ENCODE measurements at regions not wholly inside any gene's neighbourhood (a gene's known extent, or its start where the extent isn't known, plus 50 kb on each side); places are given as distances from the start of the nearest gene placed in this dataset.
"Not testable (repeated sequence)": the region's sequence is repeated elsewhere in the genome, so short reads cannot be mapped to it uniquely, and the experiment has no call there.

GRCh38 chr20:30595698-30596097 is 661.8 kb upstream of the DEFB115 start:
- H3K27me3 ChIP-seq: no peaks in the 10 kb centered on the region
- no peaks in the 10 kb centered on the region for H3K36me3 ChIP-seq
- no peak overlapping the region for H3K27ac ChIP-seq
- peaks cover 0 to 6% of the 10 kb centered on the region in 2 donors for H3K9me3 ChIP-seq
- intact Hi-C loops (cut with DNase I; ENCODE audit: low total_unique reads): no loop called here
- TF ChIP-seq POLR2A (IDR thresholded peaks at IDR 0.05) (no peak), CTCF (IDR thresholded peaks at IDR 0.05) (no peak), POLR2AphosphoS5 (IDR thresholded peaks at IDR 0.05) (no peak)
- no peak overlapping the region for H3K4me3 ChIP-seq
- no peak for DNase-seq (ENCODE audit: low spot score in 2 of 2)
- H3K4me1 ChIP-seq: no peaks in the 10 kb centered on the region

GRCh38 chr20:30597429-30597828 is 660.0 kb upstream of the DEFB115 start:
- H3K4me1 ChIP-seq; H3K27me3 ChIP-seq; H3K9me3 ChIP-seq; H3K4me3 ChIP-seq; H3K36me3 ChIP-seq; DNase-seq (ENCODE audit: low spot score in 2 of 2); H3K27ac ChIP-seq; intact Hi-C loops (cut with DNase I; ENCODE audit: low total_unique reads): not testable (repeated sequence)

GRCh38 chr20:30598460-30599230 is 658.8 kb upstream of the DEFB115 start:
- Histone ChIP-seq H3K27me3 (no peaks in the 10 kb centered on the region), H3K4me1 (no peaks in the 10 kb centered on the region), H3K36me3 (no peaks in the 10 kb centered on the region), H3K27ac (no peak overlapping the region), H3K9me3 (peaks cover 0 to 6% of the 10 kb centered on the region in 2 donors), H3K4me3 (no peak overlapping the region)
- intact Hi-C loops (cut with DNase I; ENCODE audit: low total_unique reads): no loop called here
- no peak for TF ChIP-seq POLR2AphosphoS5 (IDR thresholded peaks at IDR 0.05)
- TF ChIP-seq CTCF (IDR thresholded peaks at IDR 0.05): no peak
- no peak for TF ChIP-seq POLR2A (IDR thresholded peaks at IDR 0.05)
- no peak for DNase-seq (ENCODE audit: low spot score in 2 of 2)

GRCh38 chr20:30599990-30600389 is 657.5 kb upstream of the DEFB115 start:
- Histone ChIP-seq H3K4me3 (no peak overlapping the region), H3K4me1 (no peaks in the 10 kb centered on the region), H3K27ac (no peak overlapping the region), H3K9me3 (peaks cover 0 to 6% of the 10 kb centered on the region in 2 donors), H3K36me3 (no peaks in the 10 kb centered on the region), H3K27me3 (no peaks in the 10 kb centered on the region)
- intact Hi-C loops (cut with DNase I; ENCODE audit: low total_unique reads): no loop called here
- TF ChIP-seq POLR2A (IDR thresholded peaks at IDR 0.05): no peak
- TF ChIP-seq POLR2AphosphoS5 (IDR thresholded peaks at IDR 0.05): no peak
- TF ChIP-seq CTCF (IDR thresholded peaks at IDR 0.05): no peak
- DNase-seq (ENCODE audit: low spot score in 2 of 2): no peak

GRCh38 chr20:30601974-30602373 is 655.5 kb upstream of the DEFB115 start:
- no peaks in the 10 kb centered on the region for H3K36me3 ChIP-seq
- intact Hi-C loops (cut with DNase I; ENCODE audit: low total_unique reads): no loop called here
- H3K4me3 ChIP-seq: no peak overlapping the region
- no peaks in the 10 kb centered on the region for H3K27me3 ChIP-seq
- no peak overlapping the region for H3K27ac ChIP-seq
- H3K4me1 ChIP-seq: no peaks in the 10 kb centered on the region
- H3K9me3 ChIP-seq: peaks cover 10 to 12% of the 10 kb centered on the region in 2 donors
- TF ChIP-seq POLR2AphosphoS5 (IDR thresholded peaks at IDR 0.05) (no peak), CTCF (IDR thresholded peaks at IDR 0.05) (no peak), POLR2A (IDR thresholded peaks at IDR 0.05) (no peak)
- no peak for DNase-seq (ENCODE audit: low spot score in 2 of 2)

Measured in breast epithelium (tissue), 4 donors.